Adrenal gland (tissue), 9 donors: ENCODE measurements at regions not wholly inside any gene's neighbourhood (a gene's known extent, or its start where the extent isn't known, plus 50 kb on each side); places are given as distances from the start of the nearest gene placed in this dataset.

Source experiments
- DNase-seq, 7 donors: peaks; one replicate each; pipeline ENCODE4 v3.0.0-alpha.2; 2019 to 2020
- H3K27ac ChIP-seq, 5 donors: fragments of 200-600 bp; sonication (generic) in 4 of 5; 1 replicate in 3 of 5; 2 replicates in 2 of 5; pipeline versions ENCODE4 v1.5.1 to v1.8.0; 2016 to 2020; ENCODE audit warnings: mild to moderate bottlenecking in 1 of 5
- H3K27me3 ChIP-seq: fragments of 200-600 bp; 2 replicates; pipeline ENCODE4 v1.8.0; 2021
- H3K36me3 ChIP-seq, 2 donors: fragments of 200-600 bp; replicated peaks in 1 of 2; 1 replicate in 1 of 2; 2 replicates in 1 of 2; pipeline versions ENCODE4 v1.5.1 to v1.8.0; 2018 to 2022
- H3K4me1 ChIP-seq, 2 donors: fragments of 200-600 bp; replicated peaks in 1 of 2; 1 replicate in 1 of 2; 2 replicates in 1 of 2; pipeline versions ENCODE4 v1.5.1 to v1.8.0; 2018 to 2021
- H3K4me3 ChIP-seq, 4 donors: fragments of 200-600 bp; sonication (generic) in 3 of 4; one replicate each; pipeline ENCODE4 v1.5.1; 2016 to 2018
- H3K9me3 ChIP-seq, 3 donors: fragments of 200-600 bp; sonication (generic) in 1 of 3; replicated peaks in 1 of 3; 1 replicate in 2 of 3; 2 replicates in 1 of 3; pipeline versions ENCODE4 v1.5.1 to v1.8.0; 2016 to 2021
- CTCF ChIP-seq, 6 experiments: fragments of 450-650 bp in 4 of 6; fragments of 200-600 bp in 2 of 6; sonication (generic) in 1 of 6; IDR thresholded peaks; 1 replicate in 5 of 6; 2 replicates in 1 of 6; pipeline versions ENCODE4 v1.5.1 to v1.8.0; 2016 to 2021; ENCODE audit warnings: antibody characterized with exemption in 6 of 6, mild to moderate bottlenecking in 2 of 6, moderate library complexity in 1 of 6
- POLR2A ChIP-seq, 2 donors: fragments of 450-650 bp; IDR thresholded peaks; one replicate each; pipeline ENCODE4 v1.6.1; 2017; ENCODE audit warnings: antibody characterized with exemption in 2 of 2, mild to moderate bottlenecking in 2 of 2, moderate library complexity in 1 of 2
- WGBS, 4 donors: extraction: QIAGEN DNeasy Blood & Tissue Kit in 2 of 4; methylation state at CpG; one replicate each; pipeline versions ENCODE4 v1.1.5 to v1.1.7; 2013 to 2017; 5-methylcytosine and 5-hydroxymethylcytosine counted together
- intact Hi-C, 2 donors: fragments of 100-400 bp; cut with DNase I; formaldehyde crosslinking; loops; one replicate each; pipeline versions ENCODE4 v1.14.1 to v1.15.0; 2022 to 2023
- donor health status: healthy with polysubstance abuse.
- donor health status: Bipolar disorder and iron deficiency.
- donor health status: DM: yes; HTN: yes; CAD: no.
- donor health status: DM: no; HTN: no; CAD: no.
- donor health status: DM: no; HTN: no; CAD: no.

DNA sequence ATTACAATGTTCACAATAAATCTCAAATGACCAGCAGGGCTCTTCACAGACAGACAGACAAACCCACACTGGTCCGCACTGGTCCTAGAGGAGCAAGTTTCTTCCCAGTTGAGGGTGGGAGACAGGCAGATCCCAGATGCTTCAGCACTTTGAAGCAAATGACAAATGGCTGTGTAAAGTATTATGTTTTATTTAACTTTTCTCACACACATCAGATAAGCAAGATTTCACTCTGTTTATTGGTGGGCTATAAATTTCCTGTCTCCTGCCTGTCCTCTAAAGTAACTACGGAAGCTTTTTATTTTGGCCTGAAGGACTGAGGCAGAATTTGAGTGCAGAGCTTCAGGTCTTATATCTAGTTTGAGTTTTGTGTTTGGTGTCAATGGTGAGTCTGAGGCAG, 174.7 kb upstream of the MTNR1B start:
- Histone ChIP-seq H3K4me1 (no peaks in the 10 kb centered on the region), H3K27me3 (no peaks in the 10 kb centered on the region), H3K36me3 (no peaks in the 10 kb centered on the region), H3K4me3 (no peak overlapping the region), H3K9me3 (no peaks in the 10 kb centered on the region), H3K27ac (no peak overlapping the region)
- TF ChIP-seq POLR2A (IDR thresholded peaks at IDR 0.05), result no peak
- no peak for TF ChIP-seq CTCF (IDR thresholded peaks at IDR 0.05)
- intact Hi-C loops, result no loop called here
- DNase-seq, result no peak
- 69 to 92% (median 82%) methylated on average over 2 of the region's 2 CpGs for WGBS, 4 donors

DNA sequence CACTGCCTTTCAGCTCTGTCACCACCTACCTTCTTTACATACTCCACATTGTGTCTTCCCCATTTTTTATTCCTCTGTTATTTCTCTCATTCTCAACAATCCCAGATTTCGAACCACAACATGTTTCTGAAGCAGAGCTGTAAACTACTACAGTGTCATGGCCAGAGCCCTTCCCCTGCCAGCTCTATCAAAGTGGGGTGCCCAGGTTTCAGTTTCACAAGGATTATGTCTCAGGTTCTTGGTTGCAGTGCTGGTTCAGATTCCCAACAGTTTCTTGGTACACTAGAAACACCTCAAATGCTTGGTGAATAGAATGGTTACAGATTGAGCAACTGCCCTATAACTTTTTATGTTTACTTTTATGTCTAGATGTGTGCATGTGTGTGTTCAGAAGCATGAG, 172.7 kb upstream of the MTNR1B start:
- 58 to 84% (median 74%) methylated on average over 1 of the region's 1 CpG for WGBS, 4 donors
- H3K9me3 ChIP-seq, result no peaks in the 10 kb centered on the region
- no peak overlapping the region for H3K27ac ChIP-seq
- no peaks in the 10 kb centered on the region for H3K27me3 ChIP-seq
- DNase-seq, result no peak
- no peak overlapping the region for H3K4me3 ChIP-seq
- no peaks in the 10 kb centered on the region for H3K4me1 ChIP-seq
- TF ChIP-seq POLR2A (IDR thresholded peaks at IDR 0.05), result no peak
- no peak for TF ChIP-seq CTCF (IDR thresholded peaks at IDR 0.05)
- H3K36me3 ChIP-seq, result no peaks in the 10 kb centered on the region
- intact Hi-C loops, result no loop called here

- Histone ChIP-seq H3K27me3 (no peaks in the 10 kb centered on the region), H3K4me3 (no peak overlapping the region), H3K4me1 (no peaks in the 10 kb centered on the region), H3K9me3 (no peaks in the 10 kb centered on the region), H3K27ac (no peak overlapping the region), H3K36me3 (no peaks in the 10 kb centered on the region)
- WGBS, 4 donors, result 80 to 92% (median 87%) methylated on average over 5 to 6 of the region's 6 CpGs
- TF ChIP-seq POLR2A (IDR thresholded peaks at IDR 0.05), result no peak
- TF ChIP-seq CTCF (IDR thresholded peaks at IDR 0.05), result no peak
- intact Hi-C loops, result no loop called here
- DNase-seq, result no peak
These were observed 171.6 kb upstream of the MTNR1B start for GRCh38 chr11:92797874-92798273.

- TF ChIP-seq POLR2A (IDR thresholded peaks at IDR 0.05), result no peak
- no peak for TF ChIP-seq CTCF (IDR thresholded peaks at IDR 0.05)
- Histone ChIP-seq H3K27ac (no peak overlapping the region), H3K4me1 (no peaks in the 10 kb centered on the region), H3K36me3 (no peaks in the 10 kb centered on the region), H3K9me3 (no peaks in the 10 kb centered on the region), H3K4me3 (no peak overlapping the region), H3K27me3 (no peaks in the 10 kb centered on the region)
- intact Hi-C loops, result no loop called here
- WGBS, 4 donors, result 64 to 76% (median 68%) methylated on average over 13 of the region's 13 CpGs
- DNase-seq, result no peak
These were observed 167.8 kb upstream of the MTNR1B start for GRCh38 chr11:92801685-92802084.
